ENCODE measurements at regions not wholly inside any gene's neighbourhood (a gene's known extent, or its start where the extent isn't known, plus 50 kb on each side); places are given as distances from the start of the nearest gene placed in this dataset.

DNA sequence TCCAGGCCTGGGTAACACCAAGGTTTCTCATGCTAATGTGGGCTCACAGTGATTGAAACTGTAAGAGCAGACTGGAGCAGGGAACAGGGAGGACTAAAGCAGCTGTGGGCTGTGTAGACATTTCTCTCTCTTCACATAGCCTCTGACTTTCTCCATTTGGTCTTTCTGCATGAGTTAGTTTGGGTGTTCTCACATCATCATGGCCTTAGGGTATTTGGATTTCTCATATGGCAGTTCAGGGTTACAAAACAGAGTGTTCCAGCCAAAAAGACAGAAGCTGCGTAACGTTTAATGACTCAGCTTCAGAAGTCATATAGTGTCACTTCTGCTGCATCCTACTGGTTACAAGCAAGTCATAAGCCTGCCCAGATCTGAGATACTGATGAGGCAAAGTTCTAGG is 52.0 kb upstream of the OSBPL8 start:
- DNase-seq, result no peak

DNA sequence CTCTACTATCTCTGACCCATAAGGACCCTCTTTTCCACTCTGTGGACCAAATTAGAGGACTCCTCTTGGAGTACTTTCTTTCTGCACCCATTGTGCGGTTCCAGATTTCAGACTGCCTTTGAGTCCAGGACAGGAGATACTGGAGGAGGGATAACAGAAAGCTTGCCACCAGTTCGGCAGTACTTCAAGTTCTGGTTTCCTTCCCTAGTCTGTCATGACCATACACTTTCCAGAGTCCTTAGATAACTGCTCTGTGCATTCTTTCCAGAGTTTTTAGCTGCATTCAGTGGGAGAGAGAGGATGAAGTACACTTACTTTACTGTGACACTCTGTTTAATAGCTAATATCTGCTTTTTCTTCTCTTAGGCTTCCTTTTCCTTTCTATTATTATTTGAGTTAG is 54.8 kb upstream of the OSBPL8 start:
- DNase-seq, result no peak

DNA sequence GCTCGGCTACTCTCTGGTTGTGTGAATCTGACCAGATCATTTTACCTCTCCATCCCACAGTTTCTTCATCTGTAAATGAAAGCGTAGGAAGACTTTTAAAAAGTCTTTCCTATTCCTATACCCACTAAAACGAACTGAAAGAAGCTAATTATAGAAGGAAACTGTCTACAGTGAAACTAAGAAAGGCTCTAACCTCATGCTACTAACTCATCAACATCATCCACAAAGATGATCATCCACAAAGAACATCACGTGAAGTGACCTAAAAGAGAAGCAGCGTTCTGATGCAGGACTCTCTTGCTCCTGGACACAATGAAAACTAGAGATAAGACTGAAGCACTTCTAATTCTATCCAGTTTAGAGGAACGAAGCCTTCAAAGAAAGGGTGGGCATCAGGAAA is 58.5 kb upstream of the OSBPL8 start:
- DNase-seq, result no peak

DNA sequence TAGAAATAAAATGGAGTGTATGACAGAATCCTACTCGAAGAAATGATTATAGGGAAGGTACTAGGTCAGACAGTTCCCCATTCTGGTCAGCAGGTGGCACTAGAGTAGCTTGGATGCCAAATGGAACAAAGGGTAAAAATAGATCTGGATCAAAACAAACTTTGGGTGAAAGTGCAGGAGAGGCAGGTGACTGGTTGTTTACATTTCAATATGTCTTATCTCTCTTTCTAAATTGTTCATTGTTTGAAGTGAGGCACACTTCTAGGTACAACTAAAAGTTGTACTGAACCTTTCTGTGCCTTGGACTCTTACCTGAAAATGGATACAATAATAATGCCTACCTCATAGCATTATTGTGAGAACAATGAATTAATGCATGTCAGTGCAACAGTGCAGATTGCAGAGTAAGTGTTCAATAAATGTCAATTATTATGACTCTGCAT is 62.0 kb upstream of the OSBPL8 start:
- DNase-seq, result peak; percentile 49

DNA sequence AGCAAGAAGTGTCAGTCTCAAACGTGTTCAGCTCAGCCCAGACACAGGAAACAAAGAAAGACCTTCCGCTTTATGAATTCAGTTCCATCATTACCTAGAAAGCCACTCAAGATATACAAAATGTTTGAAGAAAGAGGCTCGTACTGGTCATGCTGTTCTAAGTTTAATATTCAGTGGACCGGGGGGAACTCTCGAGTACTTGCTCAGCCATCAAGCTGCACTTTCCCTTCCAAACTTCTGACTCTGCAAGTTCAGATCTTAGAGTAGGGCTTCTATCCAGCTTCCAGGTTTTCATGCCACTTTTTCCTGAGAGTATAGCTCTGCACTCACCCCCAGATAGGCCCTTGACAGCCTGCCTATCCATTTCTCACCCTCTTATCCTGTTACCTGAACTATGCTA is 62.8 kb upstream of the OSBPL8 start:
- no peak for DNase-seq

DNA sequence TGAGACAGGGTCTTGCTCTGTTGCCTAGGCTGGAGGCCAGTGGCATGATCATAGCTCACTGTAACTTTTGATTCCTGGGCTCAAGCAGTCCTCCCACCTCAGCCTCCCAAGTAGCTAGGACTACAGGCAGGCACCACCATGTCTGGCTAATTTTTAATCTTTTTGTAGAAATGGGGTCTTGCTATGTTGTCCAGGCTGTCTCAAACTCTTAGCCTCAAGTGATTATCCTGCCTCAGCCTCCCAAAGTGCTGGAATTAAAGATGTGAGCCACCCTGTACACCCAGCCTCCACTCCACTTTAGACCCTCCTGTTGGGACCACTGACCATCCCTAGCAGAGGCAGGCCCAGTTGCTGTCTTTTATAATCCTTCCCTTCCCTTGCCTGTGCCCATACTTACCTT is 63.3 kb upstream of the OSBPL8 start:
- no peak for DNase-seq

DNA sequence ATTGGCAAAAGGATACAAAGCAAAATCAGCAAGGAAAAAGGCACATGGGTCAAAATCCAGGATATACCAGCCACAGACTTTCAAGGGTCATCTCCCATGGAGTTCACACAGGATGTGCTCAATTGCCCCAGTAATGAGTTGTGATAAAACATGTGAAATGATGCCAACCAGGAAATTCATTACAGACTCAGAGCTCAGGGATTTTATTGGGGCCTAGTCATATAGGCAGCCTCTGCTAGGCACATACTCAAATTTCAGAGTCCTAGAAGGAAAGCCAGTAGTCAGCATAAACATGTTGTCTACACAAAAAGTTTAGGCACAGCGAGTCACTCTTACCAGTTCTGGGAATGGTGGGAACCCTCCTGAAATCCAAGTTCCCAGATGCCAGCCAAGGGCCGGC is 64.4 kb upstream of the OSBPL8 start:
- DNase-seq, result no peak

DNA sequence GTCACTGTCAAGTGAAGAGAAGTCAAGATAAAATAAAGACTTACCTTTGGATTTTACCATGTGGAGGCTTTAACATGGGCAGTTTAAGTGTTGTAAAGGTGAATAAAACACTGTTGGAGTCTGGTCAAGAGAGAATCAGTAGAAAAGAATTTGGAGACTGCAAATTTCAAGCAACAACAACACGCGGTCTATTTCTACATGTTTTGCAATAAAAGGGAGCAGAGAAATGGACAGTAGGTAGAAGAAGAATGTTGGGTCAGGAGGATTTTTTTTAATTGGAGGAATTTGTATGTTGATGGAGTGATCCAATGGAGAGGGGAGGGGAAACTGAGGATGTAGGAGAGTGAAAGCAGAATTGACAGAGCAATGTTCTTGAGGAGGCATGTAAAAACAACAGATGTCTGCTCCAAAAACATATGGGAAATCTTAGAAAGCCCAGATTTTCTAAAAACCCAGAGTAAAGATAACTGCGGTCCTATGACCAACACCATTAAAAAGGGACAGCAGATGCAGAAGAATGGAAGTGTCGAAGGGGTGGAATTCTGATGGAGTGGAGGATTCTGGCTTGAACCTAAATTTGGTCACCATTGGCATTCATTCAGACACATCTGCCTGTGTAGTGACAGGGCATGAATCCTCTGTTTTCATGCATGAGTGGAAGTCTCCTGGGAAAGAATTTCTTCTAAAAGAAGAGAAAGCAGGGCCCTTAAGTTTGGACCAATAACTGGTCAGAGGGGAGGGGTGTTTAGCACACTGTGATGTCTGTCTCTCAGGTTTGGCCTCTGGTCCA is 68.0 kb upstream of the OSBPL8 start:
- DNase-seq, result no peak

DNA sequence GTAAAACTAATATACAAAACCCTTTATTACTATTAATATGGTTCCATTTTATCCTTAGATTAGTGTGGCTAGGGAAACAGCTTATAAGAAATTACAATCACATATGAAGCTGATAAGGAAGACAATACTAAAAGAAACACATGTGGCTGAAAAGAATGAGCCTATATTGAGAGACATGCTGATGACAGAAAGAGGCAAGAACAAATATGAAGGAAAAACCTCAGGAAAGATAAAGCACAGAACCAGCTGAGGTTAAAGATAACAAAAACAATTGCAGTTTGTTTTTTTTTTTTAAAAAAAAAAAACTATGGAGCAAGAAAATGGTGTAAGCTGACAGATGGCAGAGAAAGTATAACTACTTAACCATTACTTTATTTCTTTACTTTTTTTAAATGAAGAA is 69.2 kb upstream of the OSBPL8 start:
- DNase-seq, result no peak

DNA sequence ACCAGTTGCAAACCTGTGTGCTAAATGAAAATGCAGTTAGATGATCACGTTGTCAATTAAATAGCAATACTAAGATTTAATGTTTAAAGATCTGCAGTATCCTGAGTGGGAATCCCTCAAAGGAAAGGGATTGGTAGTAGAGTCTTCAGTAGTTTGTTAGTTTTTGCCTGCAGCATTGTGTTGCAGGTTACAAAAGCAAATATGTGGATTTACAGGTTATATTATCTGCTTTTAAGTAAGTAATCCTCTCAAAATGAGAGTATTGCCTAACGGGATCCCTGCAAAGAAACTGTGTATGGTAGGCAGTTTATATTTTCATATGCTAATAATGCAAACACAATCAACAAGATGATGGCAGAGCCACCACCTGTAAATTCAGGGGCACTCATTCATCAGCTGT is 72.2 kb upstream of the OSBPL8 start:
- DNase-seq, result no peak

DNA sequence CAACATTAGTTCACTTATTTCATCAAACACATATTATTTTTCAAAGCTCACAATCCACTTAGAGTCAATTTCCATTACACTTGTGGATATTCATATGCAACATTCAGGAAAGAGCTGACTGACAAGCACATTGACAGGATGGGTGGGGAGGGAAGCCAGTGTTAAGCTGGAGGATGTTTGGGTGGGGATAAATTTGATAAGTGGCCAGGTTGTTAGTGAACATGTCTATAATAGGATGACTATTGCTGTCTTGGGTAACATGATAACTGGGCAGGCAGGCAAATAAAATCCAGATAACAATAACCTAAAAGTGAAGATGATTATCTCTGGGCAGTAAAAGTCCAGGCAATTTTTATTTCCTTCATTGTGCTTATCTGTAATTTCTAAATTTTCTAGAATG is 73.8 kb upstream of the OSBPL8 start:
- DNase-seq, result no peak

DNA sequence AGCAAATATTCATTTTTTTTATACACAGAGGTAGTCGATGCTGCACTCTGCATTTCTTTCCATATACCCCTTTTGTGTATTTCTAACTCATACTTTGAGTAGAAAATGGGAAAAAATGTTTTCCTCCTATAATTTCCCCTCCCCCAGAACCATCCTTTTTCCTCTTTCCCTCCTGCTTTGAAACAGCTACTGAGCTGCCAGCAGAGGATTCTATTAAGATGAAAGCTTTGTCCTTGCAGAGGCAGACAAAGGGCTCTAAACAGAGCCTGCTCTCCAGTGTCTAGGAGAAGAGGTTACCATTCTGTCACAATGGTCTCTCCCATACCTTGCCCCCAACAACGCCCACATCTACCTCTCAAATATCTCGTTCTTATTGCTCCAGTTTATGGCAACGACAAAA is 74.6 kb upstream of the OSBPL8 start:
- no peak for DNase-seq

DNA sequence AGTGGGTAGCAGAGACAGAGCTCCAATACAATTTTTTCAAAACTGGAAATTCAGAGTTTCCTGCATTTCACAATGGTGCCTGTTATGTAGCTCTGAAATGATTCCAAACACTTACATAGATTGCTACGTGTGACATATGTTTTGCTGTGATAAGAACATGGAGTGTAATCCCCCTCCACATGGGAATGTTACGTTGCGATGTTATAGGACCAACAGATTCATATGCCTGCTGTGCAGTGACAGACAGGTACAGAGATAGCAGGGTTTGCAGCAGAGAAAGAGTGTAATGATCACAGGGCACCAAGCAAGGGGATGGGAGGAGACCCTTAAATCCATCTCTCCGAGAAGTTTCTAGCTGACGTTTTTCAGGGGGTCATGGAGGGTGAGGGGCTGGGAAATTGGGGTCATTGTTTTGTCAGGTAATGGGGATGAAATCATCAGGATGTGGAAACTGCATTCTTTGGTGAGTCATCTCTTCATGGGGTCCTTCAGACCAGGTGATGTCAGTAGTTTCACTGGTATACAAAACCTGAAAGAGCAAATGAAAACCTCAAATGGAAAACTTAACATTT is 76.6 kb upstream of the OSBPL8 start:
- no peak for DNase-seq

DNA sequence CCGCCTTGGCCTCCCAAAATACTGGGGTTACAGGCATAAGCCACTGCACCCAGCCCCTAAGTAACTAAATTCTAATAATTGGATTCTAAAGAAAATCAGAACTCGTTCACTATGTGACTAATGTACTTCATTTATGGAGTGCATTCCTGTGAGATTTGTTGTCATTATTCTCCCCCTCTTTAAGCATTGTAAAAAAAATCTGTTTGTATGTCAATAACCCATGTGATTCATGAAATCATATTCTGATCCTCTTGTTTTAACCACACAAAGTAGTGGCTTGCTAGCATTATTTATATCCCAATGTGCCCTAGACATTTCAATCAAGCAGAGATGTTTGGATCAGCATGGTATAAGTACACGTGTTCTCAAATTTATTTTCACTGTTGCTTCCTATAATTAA is 78.2 kb upstream of the OSBPL8 start:
- DNase-seq, result no peak

DNA sequence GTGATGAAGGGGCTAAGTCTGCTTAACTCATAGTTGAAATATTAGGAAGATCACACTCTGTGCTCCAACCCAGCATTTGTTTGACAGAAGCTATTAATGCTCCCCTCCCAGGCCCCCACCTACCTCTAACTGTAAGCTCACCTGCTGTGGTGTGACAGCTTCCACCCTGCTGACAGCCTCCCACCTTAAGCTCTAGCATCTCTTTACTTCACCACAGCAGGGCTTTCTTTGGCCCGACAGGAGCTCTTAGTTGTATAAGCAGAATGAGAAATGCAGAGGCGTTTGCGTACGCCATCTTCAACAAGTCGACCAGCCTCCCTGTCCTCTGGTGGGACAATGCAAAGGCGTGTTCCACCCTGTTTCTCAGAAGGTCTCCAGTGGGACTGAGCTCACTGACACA is 80.1 kb upstream of the OSBPL8 start:
- no peak for DNase-seq

DNA sequence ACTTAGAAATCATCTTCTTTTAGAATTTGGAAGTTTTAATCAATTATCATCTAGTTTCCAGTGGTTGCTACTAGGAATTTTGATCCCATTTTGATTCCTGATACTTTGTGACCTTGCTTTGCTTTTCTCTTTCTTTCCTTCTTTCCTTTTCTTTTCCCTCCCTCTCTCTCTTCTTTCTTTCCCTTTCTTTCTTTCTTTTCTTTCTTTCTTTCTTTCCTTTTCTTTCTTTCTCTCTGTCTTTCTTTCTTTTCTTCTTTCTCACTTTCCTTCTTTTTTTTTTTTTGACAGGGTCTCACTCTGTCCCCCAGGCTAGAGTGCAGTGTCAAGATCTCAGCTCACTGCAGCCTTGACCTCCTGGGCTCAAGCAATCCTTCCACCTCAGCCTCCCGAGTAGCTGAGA is 81.5 kb upstream of the OSBPL8 start:
- no peak for DNase-seq

DNA sequence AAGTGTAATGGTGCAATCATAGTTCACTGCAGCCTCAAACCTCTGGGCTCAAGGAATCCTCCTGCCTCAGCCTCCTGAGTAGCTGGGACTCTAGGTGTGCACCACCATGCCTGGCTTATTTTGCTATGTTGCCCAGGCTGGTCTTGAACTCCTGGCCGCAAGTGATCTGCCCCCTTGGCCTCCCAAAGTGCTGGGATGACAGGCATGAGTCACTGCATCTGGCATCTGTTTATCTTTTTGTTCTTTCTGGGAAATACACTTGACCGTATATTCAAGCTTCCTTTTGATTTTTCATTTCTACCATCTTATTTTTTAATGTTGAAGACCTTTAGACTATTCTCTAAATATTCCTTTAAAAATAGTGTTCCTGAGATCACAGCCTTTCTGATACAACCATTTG is 82.4 kb upstream of the OSBPL8 start:
- DNase-seq, result no peak

DNA sequence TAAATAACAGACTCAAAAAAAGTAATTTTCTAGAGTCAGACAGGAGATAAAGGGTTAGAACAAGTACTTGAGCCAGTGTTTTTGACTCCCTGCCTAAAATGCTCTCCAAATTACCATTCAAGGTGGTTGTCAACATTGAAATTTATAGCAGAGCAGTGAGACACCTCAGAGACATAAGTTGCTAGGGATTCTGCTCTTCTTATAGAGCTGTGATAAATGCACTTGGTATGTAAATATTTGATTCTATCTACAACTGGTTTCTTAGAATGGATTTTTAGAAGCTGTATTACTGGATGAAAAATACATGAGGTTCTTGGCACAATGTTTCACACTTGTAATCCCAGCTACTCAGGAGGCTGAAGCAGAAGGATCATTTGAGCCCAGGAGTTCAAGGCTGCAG is 83.9 kb upstream of the OSBPL8 start:
- no peak for DNase-seq

DNA sequence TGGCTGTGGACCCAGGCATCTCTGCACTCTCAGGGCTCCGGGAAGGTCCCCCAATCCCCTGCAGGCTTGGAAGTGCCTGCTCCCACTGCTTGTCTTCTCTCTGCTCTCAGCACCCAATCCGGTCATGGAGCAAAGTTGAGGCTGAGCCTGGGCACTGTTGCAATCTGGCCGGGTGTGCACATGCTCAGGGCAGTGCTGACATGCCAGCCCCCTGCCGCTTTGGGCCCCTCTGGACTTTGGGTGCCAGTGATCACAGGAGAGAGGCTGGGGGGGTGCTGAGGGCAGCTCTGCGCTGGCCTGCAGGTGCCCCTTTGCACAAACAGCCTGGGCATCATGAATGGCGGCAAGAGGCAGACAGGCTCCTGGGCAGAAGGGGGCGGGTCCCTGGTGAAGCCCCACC is 85.4 kb upstream of the OSBPL8 start:
- DNase-seq, result no peak

DNA sequence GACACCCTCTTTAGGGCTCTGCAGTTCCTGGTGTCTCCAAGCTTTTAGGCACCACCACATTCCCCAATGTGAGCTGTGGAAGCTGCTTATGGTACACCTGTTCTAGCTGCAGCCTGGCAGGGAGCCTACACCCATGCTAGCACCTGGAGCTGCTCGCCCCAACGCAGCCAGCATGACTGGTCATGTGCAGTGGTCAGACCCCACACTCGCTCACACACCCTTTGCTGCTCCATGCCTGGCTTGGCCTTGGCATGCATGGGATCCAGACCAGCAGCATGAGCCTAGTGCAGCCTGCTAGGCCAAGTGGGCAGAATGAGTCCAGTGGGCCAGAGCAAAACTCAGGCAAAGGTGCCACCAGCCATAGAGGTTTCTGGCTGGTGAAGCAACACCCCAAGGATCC is 86.4 kb upstream of the OSBPL8 start:
- no peak for DNase-seq

DNA sequence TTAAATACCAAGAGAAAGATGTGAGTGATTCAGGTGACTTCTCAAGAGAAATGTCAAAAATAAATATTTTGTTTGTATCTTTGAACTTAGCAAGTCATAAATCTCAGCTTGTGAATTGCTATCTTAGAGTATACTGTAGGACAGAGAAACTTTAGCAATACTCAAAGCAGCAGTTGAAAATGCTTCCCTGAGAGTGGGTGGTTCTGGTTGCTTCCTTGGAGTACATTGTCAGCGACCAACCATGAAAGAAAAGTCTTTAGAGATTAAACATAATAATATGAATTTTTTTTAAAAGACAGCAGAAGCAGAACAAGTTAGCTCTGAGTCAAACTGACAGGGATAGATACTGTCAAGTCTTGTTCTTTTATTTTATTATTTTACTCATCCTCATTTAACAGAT is 86.8 kb upstream of the OSBPL8 start:
- DNase-seq, result no peak

DNA sequence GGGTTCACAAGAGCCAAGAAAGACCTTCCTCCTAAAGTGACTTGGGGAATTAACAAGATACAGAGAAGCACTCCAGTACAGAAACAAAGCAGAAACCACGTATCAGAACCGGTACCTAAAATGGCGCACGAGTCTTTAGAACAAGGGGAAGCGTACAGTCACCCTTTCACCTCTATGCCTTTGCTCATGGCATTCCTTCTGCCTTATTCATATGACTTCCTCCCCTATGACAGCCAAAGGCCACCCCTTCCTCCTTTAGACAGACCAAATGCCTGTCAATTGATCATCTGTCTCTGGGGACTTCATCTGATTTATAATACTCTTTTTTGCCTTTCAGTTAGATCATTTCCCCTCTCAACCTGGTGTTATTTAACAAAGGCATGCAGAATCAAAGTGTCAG is 89.5 kb upstream of the OSBPL8 start:
- DNase-seq, result no peak

DNA sequence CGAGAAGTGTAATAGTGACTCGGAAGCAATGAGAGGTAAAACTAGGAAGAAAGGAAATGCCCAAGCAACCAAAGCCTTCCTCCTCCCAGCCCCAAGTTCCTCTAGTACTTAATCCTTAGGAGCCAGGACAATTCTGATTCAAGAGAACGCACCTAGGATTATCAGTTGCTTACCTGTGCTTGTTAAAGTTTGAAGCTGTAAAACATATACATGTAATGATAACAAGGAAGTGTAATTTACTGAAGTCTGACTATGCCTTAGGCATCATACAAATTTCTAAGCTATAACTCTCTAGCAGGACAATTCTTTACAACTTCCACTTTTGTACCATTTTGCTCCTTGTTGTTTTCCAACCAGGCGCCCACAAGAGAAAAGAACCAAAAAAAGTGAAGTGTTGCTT is 92.8 kb upstream of the OSBPL8 start:
- no peak for DNase-seq

DNA sequence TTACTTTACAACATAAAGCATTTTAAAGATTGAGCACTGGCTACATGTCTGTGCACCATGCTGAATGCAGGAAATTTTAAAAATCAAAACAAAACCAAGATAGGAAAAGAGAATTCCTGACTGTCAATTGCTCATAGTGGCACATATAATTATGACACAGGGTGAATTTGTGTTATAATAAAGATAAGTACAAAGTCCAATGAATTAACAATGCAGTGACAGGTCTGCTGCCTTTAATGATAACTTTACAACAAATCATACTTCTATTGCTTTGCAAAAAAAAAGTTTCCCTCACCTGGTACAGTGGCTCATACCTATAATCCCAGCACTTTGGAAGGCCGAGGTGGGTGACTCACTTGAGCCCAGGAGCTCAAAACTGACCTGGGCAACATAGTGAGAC is 93.8 kb upstream of the OSBPL8 start:
- DNase-seq, result no peak

DNA sequence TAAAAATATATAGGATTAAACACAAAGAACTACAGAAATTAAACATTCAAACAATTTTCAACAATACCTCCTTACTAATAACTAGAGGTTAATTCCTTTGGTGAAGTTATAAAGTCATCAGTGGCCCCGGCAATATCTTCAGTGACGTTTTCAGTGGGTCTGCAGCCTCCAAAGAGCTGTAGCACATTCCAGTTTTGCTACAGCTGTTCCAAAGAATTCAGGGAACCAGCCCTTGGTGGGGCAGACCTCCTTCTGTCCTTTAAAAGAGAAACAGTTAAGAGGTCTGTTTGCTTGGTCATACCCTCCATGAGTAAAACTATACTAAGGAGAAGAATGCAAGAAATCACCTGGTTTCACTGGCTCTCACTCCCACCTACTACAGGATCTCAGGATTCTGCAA is 99.2 kb upstream of the ZDHHC17 start:
- DNase-seq, result no peak

All from activated CD4-positive, alpha-beta T cell treated with anti-CD3 and anti-CD28 coated beads for 1 hour (primary cell).